ENCODE measurements at regions not wholly inside any gene's neighbourhood (a gene's known extent, or its start where the extent isn't known, plus 50 kb on each side); places are given as distances from the start of the nearest gene placed in this dataset.
"Not testable (repeated sequence)": the region's sequence is repeated elsewhere in the genome, so short reads cannot be mapped to it uniquely, and the experiment has no call there.

DNA sequence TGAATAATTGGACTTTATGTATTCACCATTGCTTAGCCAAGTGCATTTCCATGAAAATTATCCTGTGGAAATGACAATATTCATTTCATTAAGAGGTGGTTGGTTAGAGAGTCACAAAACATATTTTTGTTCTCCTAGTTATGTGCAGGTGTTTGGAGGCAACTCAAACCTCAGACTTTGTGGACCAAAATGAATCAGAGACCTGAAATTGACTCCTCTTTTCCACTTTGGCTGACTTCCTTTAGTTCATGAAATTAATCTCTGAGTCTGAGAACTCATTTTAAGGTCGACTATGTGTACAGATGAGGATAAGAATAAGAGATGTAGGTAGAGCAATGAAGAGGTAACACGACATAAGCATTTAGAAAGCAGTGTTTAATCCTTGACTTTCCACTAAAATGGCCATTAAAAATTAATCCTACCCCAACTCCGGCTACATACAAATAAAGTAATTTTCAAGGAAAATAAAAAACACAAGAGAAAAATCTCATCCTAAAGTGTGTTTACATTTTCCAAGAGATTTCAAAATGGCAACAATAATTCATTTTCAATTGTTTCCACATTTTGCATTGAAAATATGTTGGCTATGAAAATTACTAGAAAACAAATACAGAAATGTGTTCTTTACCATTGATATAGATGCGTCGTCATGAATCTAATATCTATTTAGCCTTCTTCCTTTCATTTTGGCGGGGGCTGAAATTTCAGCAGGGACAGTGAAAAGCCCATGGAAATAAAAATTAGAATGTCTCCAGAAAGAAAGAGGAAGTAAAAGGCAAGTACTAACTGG is 185.4 kb upstream of the CSNK1A1L start:
- DNase-seq: no peak

GRCh38 chr13:37289212-37289935 is 183.9 kb upstream of the CSNK1A1L start:
- no peak for DNase-seq

DNA sequence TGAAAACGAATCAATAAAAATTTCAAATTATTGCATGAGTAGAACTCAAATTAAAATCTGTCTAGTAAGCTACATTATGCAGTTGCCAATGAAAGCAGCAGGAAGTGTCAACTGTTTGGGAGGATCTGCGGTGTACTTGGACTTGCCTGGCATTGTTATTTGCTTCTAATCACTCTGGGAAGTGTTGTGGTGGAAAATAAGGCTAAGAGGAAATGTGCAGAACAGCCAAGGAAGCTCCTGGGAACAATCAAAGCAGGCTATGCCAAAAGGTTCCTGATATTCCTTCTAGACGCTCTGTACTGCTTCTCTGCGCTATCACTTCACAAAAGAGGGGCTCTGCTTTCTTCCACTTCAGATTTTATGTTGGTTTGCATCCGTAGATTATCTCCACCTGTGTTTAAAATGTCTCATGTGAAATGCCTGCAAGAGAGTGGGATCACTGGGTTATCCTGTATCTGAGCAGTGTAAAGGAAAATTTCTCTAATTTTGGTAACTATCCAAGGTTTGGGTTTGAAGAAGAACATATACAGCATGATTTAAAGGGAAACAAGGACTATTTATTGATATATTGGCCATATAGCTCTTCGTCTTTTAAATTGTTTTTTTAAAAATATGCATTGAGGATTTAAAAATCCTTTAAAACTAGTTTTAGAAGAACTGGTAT is 182.7 kb upstream of the CSNK1A1L start:
- no peak for DNase-seq

DNA sequence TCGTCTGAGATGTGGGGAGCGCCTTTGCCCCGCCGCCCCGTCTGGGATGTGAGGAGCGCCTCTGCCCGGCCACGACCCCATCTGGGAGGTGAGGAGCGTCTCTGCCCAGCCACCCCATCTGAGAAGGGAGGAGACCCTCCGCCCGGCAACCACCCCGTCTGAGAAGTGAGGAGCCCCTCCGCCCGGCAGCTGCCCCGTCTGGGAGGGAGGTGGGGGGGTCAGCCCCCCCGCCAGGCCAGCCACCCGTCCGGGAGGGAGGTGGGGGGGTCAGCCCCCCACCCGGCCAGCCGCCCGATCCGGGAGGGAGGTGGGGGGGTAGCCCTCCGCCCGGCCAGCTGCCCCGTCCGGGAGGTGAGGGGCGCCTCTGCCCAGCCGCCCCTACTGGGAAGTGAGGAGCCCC is 174.8 kb upstream of the CSNK1A1L start:
- DNase-seq: not testable (repeated sequence)

GRCh38 chr13:37277435-37278144 is 172.1 kb upstream of the CSNK1A1L start:
- DNase-seq: no peak

DNA sequence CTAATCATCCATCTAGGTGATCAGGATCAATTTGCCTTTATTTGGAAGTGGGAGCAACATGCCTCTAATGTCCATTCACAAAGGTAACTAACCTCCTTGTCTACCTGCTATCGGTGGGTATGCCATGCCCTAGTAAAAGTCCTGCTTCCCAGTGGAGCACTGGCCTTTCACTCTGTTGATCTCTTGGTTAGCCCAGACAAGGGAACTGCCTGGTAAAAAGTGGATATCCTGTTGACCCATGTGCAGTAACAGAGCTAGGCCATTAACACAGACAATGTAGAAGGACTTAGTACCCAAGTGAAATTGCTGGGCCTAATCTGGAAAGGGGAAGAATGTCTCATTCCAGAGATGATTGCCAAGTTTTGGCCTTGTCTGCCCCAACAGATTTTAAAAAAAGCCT is 171.5 kb upstream of the CSNK1A1L start:
- DNase-seq: no peak

- no peak for DNase-seq
Measured at GRCh38 chr13:37274569-37275497, 169.4 kb upstream of the CSNK1A1L start.

GRCh38 chr13:37273836-37274235 is 168.4 kb upstream of the CSNK1A1L start:
- DNase-seq: no peak

DNA sequence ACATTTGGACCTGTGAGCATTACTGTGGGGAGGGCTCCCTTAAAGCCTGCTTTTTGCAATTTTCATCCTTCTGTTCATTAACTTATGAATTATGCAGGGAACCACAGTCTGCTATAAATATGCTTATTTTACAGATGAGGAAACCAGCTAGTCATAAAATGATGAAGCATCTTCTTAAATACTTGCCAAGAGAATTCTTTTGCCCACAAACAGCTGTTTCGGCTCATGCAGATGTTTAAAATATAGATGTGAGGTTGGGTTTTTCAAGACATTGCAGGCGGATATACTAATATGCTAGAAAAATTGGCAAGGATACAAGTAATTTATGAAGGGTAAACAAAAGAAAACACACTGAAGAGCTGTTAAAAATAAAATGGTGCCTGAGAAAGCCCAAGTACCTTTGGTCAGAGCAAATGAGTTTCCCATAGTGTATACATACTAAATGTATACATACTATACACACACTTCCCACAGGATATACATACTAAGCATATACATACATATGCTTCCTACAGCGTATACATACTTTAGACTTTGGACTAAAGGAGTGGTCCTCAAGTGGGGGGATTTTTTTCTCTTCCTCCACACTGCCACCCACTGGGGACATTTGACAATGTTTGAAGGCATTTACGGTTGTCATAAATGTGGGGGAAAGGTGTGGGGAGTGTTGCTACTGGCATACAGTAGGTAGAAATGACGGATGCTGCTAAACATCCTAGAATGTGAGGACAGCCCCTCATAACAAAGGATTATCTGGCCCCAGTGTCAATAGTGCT is 164.9 kb upstream of the CSNK1A1L start:
- DNase-seq: no peak

DNA sequence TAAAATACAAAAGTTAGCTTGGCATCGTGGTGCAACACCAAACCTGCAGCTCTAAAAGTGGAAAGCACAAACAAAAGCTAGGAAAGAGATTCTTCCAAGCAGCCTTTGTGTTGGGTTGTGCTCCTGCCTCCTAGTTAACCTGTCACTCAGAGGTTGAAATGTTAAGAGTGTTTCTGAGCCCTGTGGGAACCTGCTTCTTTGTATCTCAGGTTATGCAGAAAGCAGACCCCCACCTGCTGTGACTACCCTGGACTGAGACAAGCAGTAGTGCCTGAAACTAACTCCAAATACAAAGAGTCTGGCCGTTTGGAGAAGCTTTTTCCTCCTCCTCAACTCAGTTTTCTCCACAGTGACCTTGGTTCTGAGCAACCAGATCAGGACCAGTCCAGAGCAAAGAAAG is 158.4 kb upstream of the CSNK1A1L start:
- DNase-seq: no peak

- DNase-seq: no peak
Measured at GRCh38 chr13:37257706-37258105, 152.2 kb upstream of the CSNK1A1L start.

- DNase-seq: no peak
Measured at GRCh38 chr13:37257051-37257450, 151.6 kb upstream of the CSNK1A1L start.

GRCh38 chr13:37241786-37242185 is 136.3 kb upstream of the CSNK1A1L start:
- DNase-seq: no peak

- DNase-seq: no peak
Measured at GRCh38 chr13:37230346-37230745, 124.9 kb upstream of the CSNK1A1L start.

DNA sequence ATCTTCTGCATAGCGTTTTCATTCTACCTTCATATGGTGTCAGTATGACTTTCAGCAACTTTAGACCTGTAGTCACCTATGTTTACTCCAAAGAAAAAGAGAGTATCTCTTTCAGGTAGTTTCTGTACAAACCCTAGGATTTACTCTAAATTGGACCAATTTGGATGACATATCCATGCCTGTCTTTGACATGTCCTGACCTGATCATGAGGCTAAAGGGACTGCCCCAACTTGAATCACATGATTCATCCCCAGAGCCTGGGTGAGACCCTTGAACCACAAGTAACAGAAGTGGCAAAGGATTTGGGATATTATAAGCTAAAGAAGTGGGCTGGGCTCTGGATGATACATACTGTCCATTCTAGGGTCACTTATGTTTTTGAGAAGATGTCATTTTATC is 124.5 kb upstream of the CSNK1A1L start:
- DNase-seq: no peak

DNA sequence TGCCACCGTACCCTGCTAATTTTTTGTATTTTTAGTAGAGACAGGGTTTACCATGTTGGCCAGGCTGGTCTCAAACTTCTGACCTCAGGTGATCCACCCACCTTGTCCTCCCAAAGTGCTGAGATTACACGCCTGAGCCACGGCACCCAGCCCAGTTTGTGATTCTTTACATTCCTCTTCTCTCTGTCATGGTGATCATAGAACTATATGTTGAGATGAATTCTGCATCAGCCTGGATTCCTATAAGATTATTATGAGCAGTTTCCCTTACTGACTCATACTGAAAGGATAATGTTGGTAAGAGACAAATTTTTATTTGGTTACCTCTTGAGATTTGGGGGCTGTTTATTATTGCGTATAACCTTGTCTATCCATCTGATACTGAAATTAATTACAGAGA is 121.5 kb upstream of the CSNK1A1L start:
- DNase-seq: no peak

DNA sequence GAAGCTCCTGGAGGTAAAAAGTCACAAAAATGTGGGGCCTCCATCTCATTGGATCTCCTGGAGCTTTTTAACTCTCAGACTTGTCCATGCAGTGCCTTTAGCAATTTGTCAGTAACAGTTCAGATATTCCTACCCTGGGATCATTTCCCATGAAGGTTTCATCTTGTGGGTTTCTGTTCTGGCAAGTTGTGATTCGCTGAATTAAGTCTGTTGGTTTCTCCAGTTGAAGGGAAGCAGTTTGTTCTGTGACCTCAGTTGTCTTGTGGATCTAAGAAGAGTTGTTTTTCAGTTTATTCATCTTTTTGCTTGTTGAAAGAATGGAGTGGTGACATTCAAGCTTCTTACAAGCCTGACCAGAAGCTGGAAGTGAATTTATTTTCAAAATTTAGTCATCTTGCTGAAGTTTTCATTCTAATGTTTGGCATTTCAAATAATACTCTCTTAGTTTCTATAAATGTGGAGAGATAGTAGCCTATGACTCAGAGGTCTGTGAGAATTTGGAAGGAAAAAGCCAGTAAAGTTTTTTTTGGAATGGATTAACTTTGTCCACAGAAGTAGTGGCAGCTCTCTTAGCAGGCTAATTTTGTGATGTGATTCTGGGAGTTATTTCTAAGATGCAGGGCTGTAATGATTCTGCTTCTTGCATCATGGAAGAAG is 120.1 kb upstream of the CSNK1A1L start:
- no peak for DNase-seq

- no peak for DNase-seq
Measured at GRCh38 chr13:37216331-37216730, 110.9 kb upstream of the CSNK1A1L start.

DNA sequence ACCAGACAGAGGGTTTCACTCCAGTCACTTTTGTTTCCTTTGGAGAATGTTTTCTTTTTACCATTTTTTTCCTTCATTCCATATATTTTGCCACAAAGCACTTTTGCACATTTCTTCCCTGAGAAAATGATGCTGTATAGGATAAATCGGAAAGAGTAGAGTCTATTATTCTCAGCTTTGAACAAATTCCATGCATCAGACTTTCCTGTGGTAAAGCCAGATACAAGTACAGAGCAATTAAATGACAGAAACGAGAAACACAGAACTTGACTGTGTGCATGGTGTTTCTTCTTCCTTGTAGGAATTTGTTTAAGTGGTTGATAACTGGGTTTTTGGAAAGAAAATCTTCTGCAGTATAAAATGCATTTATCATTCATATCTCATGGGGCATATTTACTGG is 107.4 kb upstream of the CSNK1A1L start:
- DNase-seq: no peak

- DNase-seq: no peak
Measured at GRCh38 chr13:37211487-37211886, 106.0 kb upstream of the CSNK1A1L start.

All from inflammatory macrophage treated with lipopolysaccharide for 1 hour (primary cell).